Thyroid gland (tissue), 4 donors: ENCODE measurements at regions not wholly inside any gene's neighbourhood (a gene's known extent, or its start where the extent isn't known, plus 50 kb on each side); places are given as distances from the start of the nearest gene placed in this dataset.

Experiments used
- CTCF ChIP-seq, 6 experiments: fragments of 200-600 bp in 3 of 6; fragments of 450-650 bp in 3 of 6; sonication (generic) in 3 of 6; IDR thresholded peaks; one replicate each; pipeline ENCODE4 v1.5.1; 2016 to 2019; ENCODE audit warnings: antibody characterized with exemption in 6 of 6, mild to moderate bottlenecking in 2 of 6, inconsistent platforms in 1 of 6, moderate library complexity in 1 of 6
- POLR2A ChIP-seq, 2 donors: fragments of 450-650 bp; IDR thresholded peaks; one replicate each; pipeline ENCODE4 v1.6.1; 2017; ENCODE audit warnings: antibody characterized with exemption in 2 of 2, mild to moderate bottlenecking in 2 of 2, moderate library complexity in 1 of 2

- no peak for TF ChIP-seq CTCF (IDR thresholded peaks at IDR 0.05)
- no peak for TF ChIP-seq POLR2A (IDR thresholded peaks at IDR 0.05)
Measured at GRCh38 chr10:3415038-3415736, 242.6 kb upstream of the PITRM1 start.
